ELR (cell line): ENCODE measurements at regions not wholly inside any gene's neighbourhood (a gene's known extent, or its start where the extent isn't known, plus 50 kb on each side); places are given as distances from the start of the nearest gene placed in this dataset.
A peak's percentile ranks its signal among the peaks of the same experiment; 100 is the strongest.

ENCODE experiments used
- DNase-seq: peaks from one replicate; pipeline ENCODE4 v3.0.0-alpha.2; 2015; ENCODE audit warnings: low read depth

- DNase-seq: peak; percentile 7
Measured at GRCh38 chr4:103499094-103499493, 220.7 kb downstream of the TACR3 start.

- peak; percentile 79 for DNase-seq
Measured at GRCh38 chr4:103498161-103499070, 221.4 kb downstream of the TACR3 start.

- no peak for DNase-seq
Measured at GRCh38 chr4:103497692-103498091, 222.1 kb downstream of the TACR3 start.

GRCh38 chr4:103496800-103497199, 223.0 kb downstream of the TACR3 start:
- no peak for DNase-seq

GRCh38 chr4:103493450-103494159, 226.2 kb downstream of the TACR3 start:
- DNase-seq: no peak

- peak; percentile 6 for DNase-seq
Measured at GRCh38 chr4:103485296-103485695, 234.5 kb downstream of the TACR3 start.

- no peak for DNase-seq
Measured at GRCh38 chr4:103484521-103484920, 235.3 kb downstream of the TACR3 start.

GRCh38 chr4:103482893-103483292, 236.9 kb downstream of the TACR3 start:
- DNase-seq: no peak

- DNase-seq: no peak
Measured at GRCh38 chr4:103482471-103482870, 237.3 kb downstream of the TACR3 start.

GRCh38 chr4:103478734-103479133, 241.1 kb downstream of the TACR3 start:
- peak; percentile 34 for DNase-seq

- DNase-seq: no peak
Measured at GRCh38 chr4:103478210-103478609, 241.6 kb downstream of the TACR3 start.

- DNase-seq: no peak
Measured at GRCh38 chr4:103457566-103457965, 259.4 kb upstream of the CENPE start.

GRCh38 chr4:103451341-103451740, 253.2 kb upstream of the CENPE start:
- peak; percentile 15 for DNase-seq

- DNase-seq: no peak
Measured at GRCh38 chr4:103450693-103451092, 252.6 kb upstream of the CENPE start.

- no peak for DNase-seq
Measured at GRCh38 chr4:103449296-103450023, 251.3 kb upstream of the CENPE start.

GRCh38 chr4:103445377-103445776, 247.2 kb upstream of the CENPE start:
- DNase-seq: no peak

- peak; percentile 75 for DNase-seq
Measured at GRCh38 chr4:103443324-103443723, 245.2 kb upstream of the CENPE start.

- peak; percentile 22 for DNase-seq
Measured at GRCh38 chr4:103429283-103429682, 231.1 kb upstream of the CENPE start.

- DNase-seq: no peak
Measured at GRCh38 chr4:103425406-103425805, 227.3 kb upstream of the CENPE start.

- DNase-seq: peak; percentile 0
Measured at GRCh38 chr4:103424853-103425252, 226.7 kb upstream of the CENPE start.

- DNase-seq: no peak
Measured at GRCh38 chr4:103423261-103423660, 225.1 kb upstream of the CENPE start.

GRCh38 chr4:103422467-103423219, 224.5 kb upstream of the CENPE start:
- DNase-seq: peak; percentile 37
